GM18858 (cell line): ENCODE measurements at regions not wholly inside any gene's neighbourhood (a gene's known extent, or its start where the extent isn't known, plus 50 kb on each side); places are given as distances from the start of the nearest gene placed in this dataset.
"Not testable (repeated sequence)": the region's sequence is repeated elsewhere in the genome, so short reads cannot be mapped to it uniquely, and the experiment has no call there.

Source experiments
- ATAC-seq: cut with Tn5 transposase; IDR thresholded peaks from one replicate; pipeline ENCODE4 v1.9.1; 2021; ENCODE audit not compliant: unreplicated experiment

- no peak for ATAC-seq
These were observed 52.2 kb downstream of the ACTL7B start for GRCh38 chr9:108803428-108804065.

- no peak for ATAC-seq
These were observed 52.8 kb downstream of the ACTL7B start for GRCh38 chr9:108802967-108803366.

GRCh38 chr9:108801949-108802348, 53.8 kb downstream of the ACTL7B start:
- no peak for ATAC-seq

GRCh38 chr9:108800632-108801099, 55.1 kb downstream of the ACTL7B start:
- ATAC-seq = no peak

GRCh38 chr9:108793573-108793972, 62.2 kb downstream of the ACTL7B start:
- ATAC-seq = no peak

- ATAC-seq = no peak
These were observed 66.0 kb downstream of the ACTL7B start for GRCh38 chr9:108789742-108790141.

GRCh38 chr9:108787690-108788048, 68.1 kb downstream of the ACTL7B start:
- ATAC-seq = no peak

GRCh38 chr9:108786901-108787689, 68.7 kb downstream of the ACTL7B start:
- no peak for ATAC-seq

GRCh38 chr9:108786322-108786721, 69.5 kb downstream of the ACTL7B start:
- no peak for ATAC-seq

- ATAC-seq = no peak
These were observed 70.8 kb downstream of the ACTL7B start for GRCh38 chr9:108784998-108785397.

GRCh38 chr9:108783731-108784495, 71.9 kb downstream of the ACTL7B start:
- ATAC-seq = no peak

- ATAC-seq = no peak
These were observed 72.5 kb downstream of the ACTL7B start for GRCh38 chr9:108783326-108783725.

- no peak for ATAC-seq
These were observed 74.6 kb downstream of the ACTL7B start for GRCh38 chr9:108780942-108781734.

- ATAC-seq = no peak
These were observed 76.0 kb downstream of the ACTL7B start for GRCh38 chr9:108779551-108780325.

GRCh38 chr9:108776920-108777639, 78.7 kb downstream of the ACTL7B start:
- ATAC-seq = no peak

GRCh38 chr9:108775901-108776306, 79.9 kb downstream of the ACTL7B start:
- no peak for ATAC-seq

GRCh38 chr9:108774088-108774487, 81.7 kb downstream of the ACTL7B start:
- ATAC-seq = not testable (repeated sequence)

- ATAC-seq = no peak
These were observed 83.4 kb downstream of the ACTL7B start for GRCh38 chr9:108772301-108772894.

GRCh38 chr9:108768744-108769143, 87.0 kb downstream of the ACTL7B start:
- ATAC-seq = no peak
